Muscle layer of colon (tissue), 2 donors: ENCODE measurements at regions not wholly inside any gene's neighbourhood (a gene's known extent, or its start where the extent isn't known, plus 50 kb on each side); places are given as distances from the start of the nearest gene placed in this dataset.

Experiments
- H3K27ac ChIP-seq: one replicate; pipeline ENCODE4 v1.7.0; 2013; ENCODE audit warnings: low read depth, mild to moderate bottlenecking, low read length, moderate library complexity
- H3K27me3 ChIP-seq, 2 donors: one replicate each; pipeline ENCODE4 v1.7.0; 2013; ENCODE audit warnings: low read length in 2 of 2, mild to moderate bottlenecking in 2 of 2; ENCODE audit not compliant: insufficient read depth in 2 of 2, control insufficient read depth in 1 of 2
- H3K36me3 ChIP-seq: one replicate; pipeline ENCODE4 v1.7.0; 2013; ENCODE audit warnings: mild to moderate bottlenecking, low read length; ENCODE audit not compliant: insufficient read depth
- H3K4me1 ChIP-seq: one replicate; pipeline ENCODE4 v1.7.0; 2013; ENCODE audit warnings: mild to moderate bottlenecking, low read length; ENCODE audit not compliant: insufficient read depth
- H3K4me3 ChIP-seq, 2 donors: one replicate each; pipeline ENCODE4 v1.7.0; 2013; ENCODE audit warnings: low read length in 2 of 2, low read depth in 1 of 2, mild to moderate bottlenecking in 1 of 2, moderate library complexity in 1 of 2
- H3K9ac ChIP-seq: one replicate; pipeline ENCODE4 v1.7.0; 2013; ENCODE audit warnings: low read length
- H3K9me3 ChIP-seq: one replicate; pipeline ENCODE4 v1.7.0; 2013; ENCODE audit warnings: mild to moderate bottlenecking, low read length
- donor health status: abdominal sarcoma.
- donor health status: Adenocarcinoma of cecum.

DNA sequence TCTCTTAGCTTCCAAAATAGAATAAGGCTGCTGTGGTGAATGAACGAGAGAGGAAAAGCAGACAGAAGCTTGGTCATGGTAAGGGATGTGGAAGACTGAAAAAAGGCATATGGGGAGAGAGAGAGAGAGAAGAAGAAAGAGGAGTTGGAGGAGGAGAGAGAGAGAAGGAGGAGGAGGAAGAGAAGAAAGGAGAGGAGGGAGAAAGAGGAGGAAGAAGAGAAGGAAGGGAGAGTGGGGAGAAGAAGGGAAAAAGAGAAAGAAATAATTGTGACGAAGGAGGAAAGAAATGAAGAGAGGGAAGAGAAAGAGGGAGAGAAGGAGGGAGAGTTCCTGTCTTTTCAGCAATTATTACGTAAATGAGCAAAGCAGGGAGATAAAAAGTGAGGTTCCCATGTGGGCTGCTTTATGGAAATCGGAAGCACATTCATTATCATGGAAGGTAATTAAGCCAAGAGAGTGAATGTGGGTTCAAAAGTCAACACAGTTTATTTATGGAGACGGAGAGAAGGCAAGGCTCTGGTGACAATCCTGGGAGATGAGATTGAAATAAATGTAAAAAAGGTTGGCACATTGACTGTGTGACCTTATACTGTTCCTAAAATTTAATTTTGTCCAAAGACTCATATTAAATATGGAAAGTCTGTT, 611.2 kb downstream of the KIF4B start:
- no peaks in the 10 kb centered on the region for H3K27me3 ChIP-seq
- no peaks in the 10 kb centered on the region for H3K9me3 ChIP-seq
- no peak overlapping the region for H3K9ac ChIP-seq
- H3K27ac ChIP-seq = no peak overlapping the region
- no peaks in the 10 kb centered on the region for H3K36me3 ChIP-seq
- H3K4me3 ChIP-seq = no peak overlapping the region
- no peaks in the 10 kb centered on the region for H3K4me1 ChIP-seq

DNA sequence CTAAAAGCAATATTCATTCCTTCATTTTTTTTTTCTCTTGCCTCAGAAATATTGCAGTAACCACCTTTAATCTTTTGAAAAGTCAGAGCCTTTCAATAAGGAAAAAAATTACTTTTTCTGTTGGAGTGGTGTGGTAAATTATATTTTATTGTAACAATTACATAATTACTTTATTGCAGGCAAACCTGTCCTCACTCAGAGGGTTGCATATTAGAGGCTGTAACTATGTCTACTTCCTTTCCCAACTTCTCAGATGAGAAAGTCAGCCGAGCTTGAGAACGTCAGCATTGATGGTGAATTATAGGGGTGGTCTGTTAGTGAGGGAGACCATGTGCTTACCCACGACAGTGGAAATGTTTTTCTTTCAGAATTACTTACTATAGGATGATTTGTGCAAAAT, 611.8 kb downstream of the KIF4B start:
- Histone ChIP-seq H3K4me1 (no peaks in the 10 kb centered on the region), H3K27me3 (no peaks in the 10 kb centered on the region), H3K9me3 (no peaks in the 10 kb centered on the region), H3K36me3 (no peaks in the 10 kb centered on the region), H3K27ac (no peak overlapping the region), H3K4me3 (no peak overlapping the region), H3K9ac (no peak overlapping the region)

DNA sequence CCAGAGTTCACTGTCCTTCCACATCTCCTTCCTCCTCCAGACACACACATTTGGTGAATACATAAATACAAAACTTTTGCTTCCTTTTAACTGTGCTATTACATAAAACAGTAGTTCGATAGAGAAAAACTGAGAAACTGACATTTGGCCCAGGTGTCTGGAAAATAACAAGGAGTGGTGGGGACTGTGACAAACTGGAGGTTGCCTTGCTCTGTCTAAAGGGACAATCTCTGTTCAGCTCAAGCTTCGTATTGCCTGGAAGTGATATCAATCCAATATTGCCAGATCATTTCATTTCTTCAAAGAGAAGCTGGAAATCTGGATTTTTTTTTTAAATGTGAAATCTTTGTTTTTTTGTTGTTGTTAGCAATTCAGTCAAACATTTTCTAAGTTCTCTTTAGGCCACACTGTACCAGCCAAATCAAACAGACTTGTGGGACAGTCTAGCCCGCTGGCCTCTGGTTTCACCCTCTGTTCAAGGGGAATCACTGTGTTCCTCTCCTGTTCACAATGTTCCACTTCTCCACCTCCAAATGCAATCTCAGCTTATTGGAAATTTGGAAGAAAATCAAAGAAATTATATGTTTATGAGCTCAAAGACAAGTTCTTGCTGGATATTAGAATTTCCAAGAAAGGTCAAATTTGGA, 612.5 kb downstream of the KIF4B start:
- Histone ChIP-seq H3K4me3 (no peak overlapping the region), H3K9ac (no peak overlapping the region), H3K27ac (no peak overlapping the region)

DNA sequence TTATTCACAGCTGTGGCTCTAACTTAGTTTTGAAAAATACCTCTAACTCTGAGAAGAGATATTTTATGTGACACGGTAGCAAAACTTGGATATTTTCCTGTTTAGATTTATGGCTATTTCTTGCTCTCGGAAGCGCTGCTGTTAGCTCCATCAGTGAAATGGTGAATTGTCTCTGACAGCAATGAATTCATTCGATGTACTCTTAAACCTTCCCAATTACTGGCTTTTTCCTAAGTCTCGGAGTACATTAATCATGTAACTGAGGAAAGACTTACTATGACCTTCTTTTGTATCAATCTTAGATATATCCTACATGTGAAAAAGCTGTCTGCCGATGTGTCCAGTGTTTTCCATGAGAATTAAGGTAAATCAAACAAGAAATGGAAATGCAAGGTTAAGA, 613.0 kb downstream of the KIF4B start:
- Histone ChIP-seq H3K36me3 (no peaks in the 10 kb centered on the region), H3K4me3 (no peak overlapping the region), H3K27ac (no peak overlapping the region), H3K9me3 (no peaks in the 10 kb centered on the region), H3K27me3 (no peaks in the 10 kb centered on the region), H3K4me1 (no peaks in the 10 kb centered on the region), H3K9ac (no peak overlapping the region)

More for the DNA sequence above, 612.5 kb downstream of the KIF4B start:
- H3K4me1 ChIP-seq = no peaks in the 10 kb centered on the region
- no peaks in the 10 kb centered on the region for H3K27me3 ChIP-seq
- no peaks in the 10 kb centered on the region for H3K36me3 ChIP-seq
- no peaks in the 10 kb centered on the region for H3K9me3 ChIP-seq

DNA sequence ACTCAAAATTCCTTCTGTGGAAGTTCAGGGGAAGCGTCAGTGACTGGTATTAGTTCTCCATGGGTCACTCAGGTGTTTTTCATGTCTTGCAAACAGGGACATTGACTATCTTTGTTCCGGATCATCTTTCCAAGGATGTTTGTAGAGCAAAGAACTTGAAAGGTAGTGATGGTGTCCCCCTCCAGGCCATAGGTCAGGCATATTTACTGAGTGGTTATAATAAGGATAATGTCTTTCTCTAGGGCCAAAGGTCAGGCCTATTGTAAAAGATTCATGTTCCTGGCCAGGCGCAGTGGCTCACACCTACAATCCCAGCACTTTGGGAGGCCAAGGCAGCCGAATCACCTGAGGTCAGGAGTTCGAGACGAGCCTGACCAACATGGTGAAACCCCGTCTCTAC, 614.8 kb downstream of the KIF4B start:
- H3K27ac ChIP-seq = no peak overlapping the region
- no peaks in the 10 kb centered on the region for H3K4me1 ChIP-seq
- H3K9me3 ChIP-seq = no peaks in the 10 kb centered on the region
- no peak overlapping the region for H3K9ac ChIP-seq
- H3K4me3 ChIP-seq = no peak overlapping the region
- no peaks in the 10 kb centered on the region for H3K27me3 ChIP-seq
- no peaks in the 10 kb centered on the region for H3K36me3 ChIP-seq

DNA sequence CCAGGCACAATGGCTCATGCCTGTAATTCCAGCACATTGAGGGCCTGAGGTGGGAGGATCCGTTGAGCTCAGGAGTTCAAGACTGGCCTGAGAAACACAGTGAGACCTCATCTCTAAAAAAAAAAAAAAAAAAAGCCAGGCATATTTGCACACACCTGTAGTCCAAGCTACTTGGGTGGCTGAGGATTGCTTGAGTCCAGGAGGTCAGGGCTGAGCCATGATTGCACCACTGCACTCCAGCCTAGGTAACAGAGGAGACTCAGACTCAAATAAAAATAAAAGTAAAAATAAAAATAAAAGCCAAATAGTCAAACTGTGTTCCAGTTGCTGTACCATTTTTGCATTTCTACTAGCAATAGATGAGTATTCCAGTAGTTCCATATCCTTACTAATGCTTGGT, 616.0 kb downstream of the KIF4B start:
- no peaks in the 10 kb centered on the region for H3K27me3 ChIP-seq
- H3K4me1 ChIP-seq = no peaks in the 10 kb centered on the region
- no peak overlapping the region for H3K9ac ChIP-seq
- no peak overlapping the region for H3K27ac ChIP-seq
- no peak overlapping the region for H3K4me3 ChIP-seq
- no peaks in the 10 kb centered on the region for H3K36me3 ChIP-seq
- no peaks in the 10 kb centered on the region for H3K9me3 ChIP-seq

DNA sequence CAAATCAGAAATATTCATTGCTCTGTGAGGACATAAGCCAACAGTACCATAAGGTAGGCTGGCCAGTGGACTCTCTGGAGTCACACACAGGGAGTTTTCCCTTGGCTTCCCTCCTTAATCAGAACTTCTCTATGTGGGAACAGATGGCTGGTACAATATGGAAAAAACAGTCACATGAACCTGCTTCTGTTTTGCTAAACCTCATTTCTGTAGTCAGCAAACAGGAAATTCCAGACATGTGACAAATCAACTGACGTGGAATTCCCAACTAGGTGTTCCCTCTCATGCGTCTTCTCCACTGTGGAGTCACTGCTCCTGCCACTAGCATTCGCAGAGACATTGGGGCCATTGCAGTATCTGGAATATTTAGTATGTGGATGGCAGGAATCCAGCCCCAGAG, 617.6 kb downstream of the KIF4B start:
- H3K4me1 ChIP-seq = no peaks in the 10 kb centered on the region
- no peak overlapping the region for H3K27ac ChIP-seq
- H3K4me3 ChIP-seq = no peak overlapping the region
- H3K9me3 ChIP-seq = no peaks in the 10 kb centered on the region
- H3K27me3 ChIP-seq = no peaks in the 10 kb centered on the region
- no peaks in the 10 kb centered on the region for H3K36me3 ChIP-seq
- H3K9ac ChIP-seq = no peak overlapping the region

DNA sequence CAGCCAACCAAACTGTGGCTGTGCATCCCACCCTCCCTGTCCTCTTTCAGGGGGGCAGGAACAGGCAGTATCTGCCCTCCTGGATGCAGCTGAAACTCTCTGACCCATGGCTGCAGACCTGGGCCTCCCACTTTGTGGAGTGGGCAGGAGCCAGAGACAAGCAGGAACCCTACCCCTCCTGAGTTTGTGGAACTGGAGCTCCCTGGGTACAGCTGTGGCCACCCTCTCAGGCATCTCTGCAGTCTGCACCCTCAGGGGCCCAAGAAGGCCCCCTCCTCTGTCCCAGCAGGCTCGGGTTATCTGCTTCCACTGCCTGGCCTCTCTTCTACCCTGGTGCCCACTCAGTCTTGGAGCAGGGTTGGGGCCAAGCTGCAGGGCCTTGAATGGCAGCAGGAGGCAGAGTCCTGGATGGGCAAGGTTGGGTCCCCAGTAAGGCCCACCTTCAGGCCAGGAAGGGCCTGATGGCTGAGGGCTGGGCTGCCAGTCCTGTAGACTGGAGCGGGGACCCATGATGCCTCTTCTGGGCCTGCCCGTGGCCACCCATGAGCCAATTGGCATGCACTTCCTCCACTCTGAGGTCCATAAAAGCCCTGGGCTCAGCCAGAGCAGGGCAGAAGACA, 619.9 kb downstream of the KIF4B start:
- H3K27me3 ChIP-seq = no peaks in the 10 kb centered on the region
- H3K27ac ChIP-seq = no peak overlapping the region
- no peaks in the 10 kb centered on the region for H3K4me1 ChIP-seq
- no peak overlapping the region for H3K9ac ChIP-seq
- H3K9me3 ChIP-seq = no peaks in the 10 kb centered on the region
- no peak overlapping the region for H3K4me3 ChIP-seq
- no peaks in the 10 kb centered on the region for H3K36me3 ChIP-seq

DNA sequence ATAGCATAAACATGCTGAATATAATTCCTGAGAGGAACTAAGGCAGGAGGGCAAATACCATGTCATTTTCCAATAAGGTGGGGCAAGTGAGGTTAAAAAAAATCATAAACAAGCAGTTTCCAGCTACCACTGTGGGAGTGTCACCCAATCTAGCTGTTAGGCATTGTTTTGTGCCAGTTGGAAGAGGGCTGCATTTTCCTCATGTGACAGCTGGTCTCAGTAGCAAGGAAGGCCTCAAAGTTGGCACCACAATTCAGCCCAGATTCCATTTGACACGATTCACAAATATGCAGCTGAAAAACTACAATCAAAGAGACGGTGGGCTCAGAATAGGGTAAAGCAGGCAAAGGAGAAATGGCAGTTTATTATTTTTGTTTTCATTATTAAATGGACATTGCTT, 636.1 kb downstream of the KIF4B start:
- no peak overlapping the region for H3K4me3 ChIP-seq
- H3K4me1 ChIP-seq = no peaks in the 10 kb centered on the region
- H3K9me3 ChIP-seq = no peaks in the 10 kb centered on the region
- H3K9ac ChIP-seq = no peak overlapping the region
- H3K27ac ChIP-seq = no peak overlapping the region
- H3K36me3 ChIP-seq = no peaks in the 10 kb centered on the region
- no peaks in the 10 kb centered on the region for H3K27me3 ChIP-seq

DNA sequence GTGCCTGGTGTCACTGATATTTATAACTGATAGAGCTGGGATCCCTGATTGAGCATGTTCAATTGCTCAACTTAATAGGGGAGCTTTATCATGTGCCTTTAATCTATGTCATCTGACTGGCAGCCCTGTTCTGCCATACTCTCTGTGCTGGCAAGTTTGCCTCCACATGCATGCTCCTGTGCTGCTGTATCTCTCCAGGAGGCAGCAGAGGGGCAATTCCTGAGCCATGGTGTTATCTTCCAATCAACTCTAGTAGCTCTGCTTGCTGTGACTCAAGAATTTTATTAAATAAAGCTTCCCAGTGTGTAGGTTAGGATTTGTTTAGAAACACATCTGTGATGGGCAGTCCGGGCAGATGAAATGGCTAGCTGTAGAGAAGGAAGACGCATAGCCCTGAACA, 642.0 kb downstream of the KIF4B start:
- H3K4me3 ChIP-seq = no peak overlapping the region
- no peaks in the 10 kb centered on the region for H3K36me3 ChIP-seq
- H3K9ac ChIP-seq = no peak overlapping the region
- no peak overlapping the region for H3K27ac ChIP-seq
- H3K4me1 ChIP-seq = no peaks in the 10 kb centered on the region
- no peaks in the 10 kb centered on the region for H3K9me3 ChIP-seq
- H3K27me3 ChIP-seq = no peaks in the 10 kb centered on the region

DNA sequence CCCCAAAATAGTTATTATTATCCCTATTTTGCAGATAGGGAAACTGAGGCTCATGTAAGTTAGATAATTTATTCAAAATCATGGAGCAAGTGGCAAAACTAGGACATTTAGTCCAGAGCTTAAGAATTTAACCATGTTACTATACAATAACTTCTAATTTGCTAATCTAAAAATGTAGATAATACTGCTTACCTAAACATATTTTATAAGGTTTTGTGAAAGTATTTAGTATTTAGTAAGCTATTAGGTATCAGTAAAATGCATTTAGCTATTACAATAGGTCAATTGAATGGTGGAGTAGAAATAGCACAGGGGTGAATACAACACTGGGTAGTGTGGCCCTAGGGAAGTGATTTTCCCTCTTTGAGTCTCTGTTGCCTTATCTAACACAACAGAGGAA, 648.3 kb downstream of the KIF4B start:
- Histone ChIP-seq H3K27me3 (no peaks in the 10 kb centered on the region), H3K27ac (no peak overlapping the region), H3K4me3 (no peak overlapping the region), H3K4me1 (no peaks in the 10 kb centered on the region), H3K9me3 (no peaks in the 10 kb centered on the region), H3K9ac (no peak overlapping the region), H3K36me3 (no peaks in the 10 kb centered on the region)

DNA sequence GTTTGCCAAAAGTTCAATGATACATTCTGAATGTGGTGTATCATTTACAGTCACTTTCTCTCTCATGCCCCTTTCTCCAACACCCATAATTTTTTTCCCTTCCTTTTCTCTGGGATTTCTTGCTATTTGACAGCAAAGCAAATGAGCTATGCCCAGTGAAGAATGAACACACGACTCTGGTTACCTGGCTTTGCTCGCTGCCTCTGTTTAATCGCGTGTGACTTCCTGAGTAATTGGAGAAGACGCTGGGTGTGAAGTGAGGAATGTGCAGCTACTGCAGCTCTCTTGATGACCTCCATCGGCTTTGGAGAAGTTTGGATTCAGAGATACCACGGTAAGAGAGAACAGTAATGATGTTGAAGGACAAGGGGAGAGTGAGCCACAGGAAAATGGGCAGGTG, 651.8 kb downstream of the KIF4B start:
- no peaks in the 10 kb centered on the region for H3K9me3 ChIP-seq
- H3K4me1 ChIP-seq = no peaks in the 10 kb centered on the region
- no peak overlapping the region for H3K9ac ChIP-seq

More for the DNA sequence above, 651.8 kb downstream of the KIF4B start:
- Histone ChIP-seq H3K4me3 (no peak overlapping the region), H3K27ac (no peak overlapping the region), H3K27me3 (no peaks in the 10 kb centered on the region), H3K36me3 (no peaks in the 10 kb centered on the region)
